Mesendoderm (in vitro differentiated cells): ENCODE measurements at regions not wholly inside any gene's neighbourhood (a gene's known extent, or its start where the extent isn't known, plus 50 kb on each side); places are given as distances from the start of the nearest gene placed in this dataset.

Source experiments
- DNase-seq: peaks from one replicate; pipeline ENCODE4 v3.0.0; 2013
- H2AK5ac ChIP-seq: 2 replicates; pipeline ENCODE4 v1.6.1; 2013; ENCODE audit warnings: low read length, inconsistent platforms
- H2BK120ac ChIP-seq: 2 replicates; pipeline ENCODE4 v1.6.1; 2013; ENCODE audit warnings: low read depth, mild to moderate bottlenecking, low read length, moderate library complexity, mixed read lengths
- H2BK15ac ChIP-seq: replicated peaks from 2 replicates; pipeline ENCODE4 v1.6.1; 2013; ENCODE audit warnings: low read depth, mild to moderate bottlenecking, moderate library complexity
- H2BK5ac ChIP-seq: 2 replicates; pipeline ENCODE4 v1.6.1; 2013; ENCODE audit warnings: low read length, inconsistent platforms
- H3K18ac ChIP-seq: 2 replicates; pipeline ENCODE4 v1.6.1; 2013; ENCODE audit warnings: mild to moderate bottlenecking, low read length, mixed read lengths
- H3K23ac ChIP-seq: one replicate; pipeline ENCODE4 v1.6.1; 2013; ENCODE audit warnings: low read length
- H3K27ac ChIP-seq: 2 replicates; pipeline ENCODE4 v1.5.1; 2013; ENCODE audit warnings: low read depth, mild to moderate bottlenecking, inconsistent platforms, low read length, moderate library complexity
- H3K27me3 ChIP-seq: 2 replicates; pipeline ENCODE4 v1.6.1; 2013; ENCODE audit warnings: low read length, control low read depth, mild to moderate bottlenecking, inconsistent platforms; ENCODE audit not compliant: insufficient read depth, poor library complexity
- H3K36me3 ChIP-seq: 2 replicates; pipeline ENCODE4 v1.6.1; 2013; ENCODE audit warnings: low read length, inconsistent platforms; ENCODE audit not compliant: control insufficient read depth, insufficient read depth
- H3K4ac ChIP-seq: one replicate; pipeline ENCODE4 v1.6.1; 2013; ENCODE audit warnings: low read depth, mild to moderate bottlenecking, low read length, moderate library complexity
- H3K4me1 ChIP-seq: 2 replicates; pipeline ENCODE4 v1.6.1; 2013; ENCODE audit warnings: low read depth, low read length, inconsistent platforms; ENCODE audit not compliant: control insufficient read depth
- H3K4me2 ChIP-seq: 2 replicates; pipeline ENCODE4 v1.6.1; 2013; ENCODE audit warnings: low read length
- H3K4me3 ChIP-seq: 2 replicates; pipeline ENCODE4 v1.5.1; 2013; ENCODE audit warnings: mild to moderate bottlenecking, low read length
- H3K56ac ChIP-seq: one replicate; pipeline ENCODE4 v1.6.1; 2013; ENCODE audit warnings: low read length
- H3K79me1 ChIP-seq: 2 replicates; pipeline ENCODE4 v1.6.1; 2013; ENCODE audit warnings: low read length, inconsistent platforms
- H3K79me2 ChIP-seq: 2 replicates; pipeline ENCODE4 v1.6.1; 2013; ENCODE audit warnings: mild to moderate bottlenecking, low read length; ENCODE audit not compliant: control insufficient read depth, insufficient read depth
- H3K9ac ChIP-seq: 2 replicates; pipeline ENCODE4 v1.6.1; 2013; ENCODE audit warnings: low read length, inconsistent platforms
- H4K5ac ChIP-seq: one replicate; pipeline ENCODE4 v1.6.1; 2013; ENCODE audit warnings: low read length
- H4K8ac ChIP-seq: one replicate; pipeline ENCODE4 v1.6.1; 2013; ENCODE audit warnings: low read depth, mild to moderate bottlenecking, control low read depth, low read length, moderate library complexity
- WGBS: extraction: QIAGEN DNeasy Blood & Tissue Kit; methylation state at CpG from one replicate; pipeline ENCODE4 v1.1.7; 2013; ENCODE audit warnings: low lambda C conversion rate, missing lambda C conversion rate; ENCODE audit not compliant: insufficient coverage; ENCODE audit errors: extremely low coverage; 5-methylcytosine and 5-hydroxymethylcytosine counted together

- no CpG with 5 or more reads among the region's 9 CpGs for WGBS
- Histone ChIP-seq H2BK5ac (no peak overlapping the region), H3K36me3 (no peaks in the 10 kb centered on the region), H2BK120ac (no peak overlapping the region), H3K79me2 (no peaks in the 10 kb centered on the region), H4K8ac (no peak overlapping the region), H3K27ac (no peak overlapping the region), H3K27me3 (no peaks in the 10 kb centered on the region), H4K5ac (no peak overlapping the region), H3K4me2 (no peak overlapping the region), H3K9ac (no peak overlapping the region), H3K4me3 (no peak overlapping the region), H3K56ac (no peak overlapping the region), H3K4me1 (no peaks in the 10 kb centered on the region), H3K23ac (no peak overlapping the region), H3K4ac (no peak overlapping the region), H3K18ac (no peak overlapping the region), H2BK15ac (no peak overlapping the region), H2AK5ac (no peak overlapping the region), H3K79me1 (no peaks in the 10 kb centered on the region)
- no peak for DNase-seq
Measured at GRCh38 chr22:48895336-48895735, 932.3 kb downstream of the BRD1 start.

GRCh38 chr22:48894804-48895250 is 932.8 kb downstream of the BRD1 start:
- no peak overlapping the region for H2BK5ac ChIP-seq
- no peak overlapping the region for H2BK15ac ChIP-seq
- no peak overlapping the region for H3K4me2 ChIP-seq
- WGBS, result no CpG with 5 or more reads among the region's 14 CpGs
- H3K18ac ChIP-seq, result no peak overlapping the region
- no peak overlapping the region for H4K8ac ChIP-seq
- no peak overlapping the region for H3K9ac ChIP-seq
- H3K79me2 ChIP-seq, result no peaks in the 10 kb centered on the region
- H2AK5ac ChIP-seq, result no peak overlapping the region
- H3K79me1 ChIP-seq, result no peaks in the 10 kb centered on the region
- DNase-seq, result no peak
- H3K4me3 ChIP-seq, result no peak overlapping the region
- H3K56ac ChIP-seq, result no peak overlapping the region
- no peak overlapping the region for H3K27ac ChIP-seq
- no peaks in the 10 kb centered on the region for H3K4me1 ChIP-seq
- no peak overlapping the region for H2BK120ac ChIP-seq
- H3K4ac ChIP-seq, result no peak overlapping the region
- no peaks in the 10 kb centered on the region for H3K27me3 ChIP-seq
- H3K23ac ChIP-seq, result no peak overlapping the region
- no peak overlapping the region for H4K5ac ChIP-seq
- no peaks in the 10 kb centered on the region for H3K36me3 ChIP-seq

GRCh38 chr22:48894064-48894671 is 933.5 kb downstream of the BRD1 start:
- Histone ChIP-seq H3K79me2 (no peaks in the 10 kb centered on the region), H2BK5ac (no peak overlapping the region), H3K27ac (no peak overlapping the region)

DNA sequence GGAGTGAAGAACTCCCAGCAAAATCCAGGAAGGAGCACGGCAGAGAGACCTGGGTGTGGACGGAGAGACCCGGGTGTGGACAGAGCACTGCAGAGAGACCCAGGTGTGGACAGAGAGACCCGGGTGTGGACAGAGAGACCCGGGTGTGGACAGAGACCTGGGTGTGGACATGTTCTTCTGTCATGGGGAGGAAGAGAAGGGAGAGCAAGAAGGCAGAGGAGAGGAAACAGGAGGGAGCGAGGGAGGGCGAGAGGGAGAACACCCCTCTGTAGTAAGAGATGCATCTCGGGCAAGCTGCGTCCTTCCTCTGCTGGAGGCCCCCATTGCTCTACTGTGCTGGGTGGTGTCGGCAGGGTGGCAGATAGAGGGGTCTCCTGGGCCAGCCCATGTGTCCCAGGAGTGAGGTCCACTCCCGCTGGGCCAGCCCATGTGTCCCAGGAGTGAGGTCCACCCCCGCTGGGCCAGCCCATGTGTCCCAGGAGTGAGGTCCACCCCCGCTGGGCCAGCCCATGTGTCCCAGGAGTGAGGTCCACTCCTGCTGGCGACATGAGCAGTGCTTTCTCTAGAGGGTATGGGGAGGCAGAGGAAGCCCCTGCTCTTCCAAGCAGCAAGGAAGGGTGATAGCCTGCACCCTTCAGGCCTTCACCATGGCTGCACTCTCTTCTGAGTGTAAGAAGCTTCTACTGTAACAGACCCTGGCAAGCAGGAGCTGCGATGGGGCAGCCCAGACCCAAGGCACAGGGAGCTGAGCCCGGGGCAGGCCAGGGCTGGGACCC is 934.2 kb downstream of the BRD1 start:
- Histone ChIP-seq H4K8ac (no peak overlapping the region), H2BK120ac (no peak overlapping the region), H3K9ac (no peak overlapping the region), H3K4me1 (no peaks in the 10 kb centered on the region), H2AK5ac (no peak overlapping the region), H3K4ac (no peak overlapping the region), H3K79me1 (no peaks in the 10 kb centered on the region), H3K23ac (no peak overlapping the region), H3K36me3 (no peaks in the 10 kb centered on the region), H3K18ac (no peak overlapping the region), H3K4me3 (no peak overlapping the region), H2BK15ac (no peak overlapping the region), H3K4me2 (no peak overlapping the region), H2BK5ac (no peak overlapping the region), H3K27ac (no peak overlapping the region), H3K56ac (no peak overlapping the region), H3K27me3 (no peaks in the 10 kb centered on the region), H4K5ac (no peak overlapping the region), H3K79me2 (no peaks in the 10 kb centered on the region)
- peak; percentile 20 for DNase-seq
- no CpG with 5 or more reads among the region's 16 CpGs for WGBS

More at GRCh38 chr22:48894064-48894671, 933.5 kb downstream of the BRD1 start:
- Histone ChIP-seq H3K27me3 (no peaks in the 10 kb centered on the region), H4K5ac (no peak overlapping the region), H4K8ac (no peak overlapping the region), H3K18ac (no peak overlapping the region), H3K4ac (no peak overlapping the region), H2BK120ac (no peak overlapping the region), H3K4me2 (no peak overlapping the region), H2BK15ac (no peak overlapping the region), H3K9ac (no peak overlapping the region), H2AK5ac (peak overlapping the region; percentile 58), H3K36me3 (no peaks in the 10 kb centered on the region), H3K79me1 (no peaks in the 10 kb centered on the region), H3K56ac (no peak overlapping the region), H3K4me1 (no peaks in the 10 kb centered on the region), H3K23ac (no peak overlapping the region), H3K4me3 (no peak overlapping the region)
- DNase-seq, result peak; percentile 26
- no CpG with 5 or more reads among the region's 23 CpGs for WGBS

- WGBS, result no CpG with 5 or more reads among the region's 14 CpGs
- Histone ChIP-seq H3K4me3 (no peak overlapping the region), H3K79me1 (no peaks in the 10 kb centered on the region)
Measured at GRCh38 chr22:48892578-48893287, 934.9 kb downstream of the BRD1 start.

More at GRCh38 chr22:48892578-48893287, 934.9 kb downstream of the BRD1 start:
- Histone ChIP-seq H3K23ac (no peak overlapping the region), H4K8ac (no peak overlapping the region), H2AK5ac (no peak overlapping the region), H2BK120ac (no peak overlapping the region), H3K56ac (no peak overlapping the region), H3K18ac (no peak overlapping the region), H3K27me3 (no peaks in the 10 kb centered on the region), H3K27ac (no peak overlapping the region), H3K79me2 (no peaks in the 10 kb centered on the region), H3K9ac (no peak overlapping the region), H3K4ac (no peak overlapping the region), H2BK15ac (no peak overlapping the region), H3K4me2 (no peak overlapping the region), H3K4me1 (no peaks in the 10 kb centered on the region), H2BK5ac (no peak overlapping the region), H3K36me3 (no peaks in the 10 kb centered on the region), H4K5ac (no peak overlapping the region)
- no peak for DNase-seq
